Effector memory CD4-positive, alpha-beta T cell (primary cell): ENCODE measurements at regions not wholly inside any gene's neighbourhood (a gene's known extent, or its start where the extent isn't known, plus 50 kb on each side); places are given as distances from the start of the nearest gene placed in this dataset.

Source experiments
- DNase-seq, 3 donors: peaks; one replicate each; pipeline ENCODE4 v3.0.0-alpha.2; 2020
- H3K27ac ChIP-seq: 2 replicates; pipeline ENCODE4 v1.7.0; 2013; ENCODE audit warnings: mild to moderate bottlenecking, low read length, moderate library complexity; ENCODE audit not compliant: insufficient read depth, poor library complexity, severe bottlenecking
- H3K27me3 ChIP-seq: replicated peaks from 2 replicates; pipeline ENCODE4 v1.7.0; 2013; ENCODE audit warnings: mild to moderate bottlenecking, low read length; ENCODE audit not compliant: insufficient read depth, control insufficient read depth, poor library complexity, severe bottlenecking
- H3K36me3 ChIP-seq: 2 replicates; pipeline ENCODE4 v1.7.0; 2013; ENCODE audit warnings: mild to moderate bottlenecking, low read length, moderate library complexity; ENCODE audit not compliant: control insufficient read depth, insufficient read depth
- H3K4me1 ChIP-seq: 2 replicates; pipeline ENCODE4 v1.7.0; 2013; ENCODE audit warnings: low read length, mild to moderate bottlenecking; ENCODE audit not compliant: control insufficient read depth, insufficient read depth, poor library complexity, severe bottlenecking
- H3K4me3 ChIP-seq: 2 replicates; pipeline ENCODE4 v1.7.0; 2013; ENCODE audit warnings: low read length, low read depth, mild to moderate bottlenecking; ENCODE audit not compliant: insufficient read depth, poor library complexity, severe bottlenecking
- H3K9me3 ChIP-seq: 2 replicates; pipeline ENCODE4 v1.7.0; 2013; ENCODE audit warnings: mild to moderate bottlenecking, low read length, moderate library complexity; ENCODE audit not compliant: control insufficient read depth

DNA sequence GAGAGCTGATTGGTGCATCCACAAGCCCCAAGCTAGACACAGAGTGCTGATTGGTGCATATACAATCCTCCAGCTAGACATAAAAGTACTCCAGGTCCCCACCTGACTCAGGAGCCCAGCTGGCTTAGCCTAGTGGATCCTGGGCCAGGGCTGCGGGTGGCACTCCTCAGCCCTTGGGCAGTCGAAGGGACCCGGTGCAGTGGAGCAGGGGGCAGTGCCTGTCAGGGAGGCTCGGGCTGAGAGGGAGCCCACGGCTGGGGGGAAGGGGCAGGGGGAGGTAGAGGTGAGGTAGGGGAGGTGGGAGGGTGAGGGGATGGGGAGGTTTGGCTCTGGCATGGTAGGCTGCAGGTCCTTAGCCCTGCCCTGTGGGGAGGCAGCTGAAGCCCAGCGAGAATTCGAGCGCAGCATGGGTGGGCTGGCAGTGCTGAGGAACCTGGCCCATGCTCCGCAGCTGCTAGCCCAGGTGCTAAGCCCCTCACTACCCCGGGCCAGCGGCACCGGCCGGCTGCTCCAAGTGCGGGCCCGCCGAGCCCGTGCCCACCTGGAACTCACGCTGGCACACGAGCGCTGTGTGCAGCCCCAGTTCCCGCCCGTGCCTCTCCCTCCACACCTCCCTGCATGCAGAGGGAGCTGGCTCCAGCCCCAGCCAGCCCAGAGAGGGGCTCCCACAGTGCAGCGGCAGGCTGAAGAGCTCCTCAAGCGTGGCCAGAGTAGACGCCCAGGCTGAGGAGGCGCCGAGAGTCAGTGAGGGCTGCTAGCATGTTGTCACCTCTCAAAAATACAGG is 742.8 kb downstream of the FAM181B start:
- H3K9me3 ChIP-seq: no peaks in the 10 kb centered on the region
- no peak overlapping the region for H3K27ac ChIP-seq
- no peak overlapping the region for H3K4me3 ChIP-seq
- H3K27me3 ChIP-seq: no peaks in the 10 kb centered on the region
- no peaks in the 10 kb centered on the region for H3K4me1 ChIP-seq
- no peaks in the 10 kb centered on the region for H3K36me3 ChIP-seq
- DNase-seq: no peak

DNA sequence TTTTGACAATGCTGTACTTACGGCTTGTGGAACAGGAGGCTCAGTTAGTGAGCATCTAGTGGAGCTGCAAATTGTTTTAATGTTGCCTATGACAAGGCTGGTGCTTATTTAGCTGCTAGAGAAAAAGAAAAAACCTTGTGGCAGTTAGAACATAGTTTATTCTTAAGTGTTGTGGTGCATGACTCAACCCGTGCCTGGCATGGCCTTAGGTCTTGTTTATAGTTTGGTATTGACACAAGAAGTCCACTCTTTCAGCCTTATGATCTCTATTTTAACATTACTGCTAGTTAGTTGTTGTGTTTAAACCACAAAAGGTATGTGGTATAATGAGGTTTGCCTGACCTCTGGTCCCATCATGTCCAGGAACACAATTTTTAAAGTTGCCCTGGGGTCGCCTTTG is 744.6 kb downstream of the FAM181B start:
- no peak for DNase-seq
- no peak overlapping the region for H3K4me3 ChIP-seq
- no peaks in the 10 kb centered on the region for H3K36me3 ChIP-seq
- no peak overlapping the region for H3K27ac ChIP-seq
- no peaks in the 10 kb centered on the region for H3K4me1 ChIP-seq
- H3K27me3 ChIP-seq: no peaks in the 10 kb centered on the region
- H3K9me3 ChIP-seq: no peaks in the 10 kb centered on the region

DNA sequence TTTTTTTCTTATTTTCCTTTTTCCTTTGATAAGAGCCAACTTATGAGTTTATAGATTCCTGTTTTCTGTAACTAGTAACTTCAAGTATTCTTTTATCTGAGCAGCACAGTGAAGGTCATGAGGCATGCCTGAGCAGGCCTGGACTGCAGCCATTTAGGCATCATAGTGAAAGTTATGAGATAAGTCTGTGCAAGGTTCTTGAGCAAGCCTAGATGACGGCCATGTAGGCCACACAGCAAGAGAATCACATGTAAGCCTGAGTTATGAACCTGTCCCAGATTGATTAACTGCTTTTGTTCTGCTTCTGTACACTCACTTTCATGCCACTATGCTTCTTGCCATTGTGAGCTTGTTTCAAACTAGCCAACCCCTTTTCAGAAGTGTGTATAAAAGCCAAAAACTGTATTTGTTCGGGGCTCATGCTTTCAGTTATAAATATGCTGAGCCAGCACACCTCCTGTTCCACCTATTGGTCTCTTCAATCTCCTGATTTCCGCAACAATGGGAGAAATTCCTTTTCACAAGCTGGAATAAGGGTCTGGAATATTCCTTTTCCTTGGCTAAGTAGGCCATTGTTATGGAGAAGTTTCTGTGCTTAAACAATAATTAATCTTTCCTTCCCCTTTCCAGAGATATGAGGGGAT is 745.7 kb downstream of the FAM181B start:
- DNase-seq: no peak
- Histone ChIP-seq H3K27ac (no peak overlapping the region), H3K4me1 (no peaks in the 10 kb centered on the region), H3K4me3 (no peak overlapping the region), H3K9me3 (no peaks in the 10 kb centered on the region), H3K36me3 (no peaks in the 10 kb centered on the region), H3K27me3 (no peaks in the 10 kb centered on the region)

- Histone ChIP-seq H3K27me3 (no peaks in the 10 kb centered on the region), H3K27ac (no peak overlapping the region), H3K36me3 (no peaks in the 10 kb centered on the region), H3K4me1 (no peaks in the 10 kb centered on the region), H3K9me3 (no peaks in the 10 kb centered on the region), H3K4me3 (no peak overlapping the region)
- no peak for DNase-seq
Measured at GRCh38 chr11:81986556-81987161, 747.0 kb downstream of the FAM181B start.

- Histone ChIP-seq H3K9me3 (no peaks in the 10 kb centered on the region), H3K36me3 (no peaks in the 10 kb centered on the region), H3K4me3 (no peak overlapping the region), H3K27ac (no peak overlapping the region), H3K4me1 (no peaks in the 10 kb centered on the region), H3K27me3 (no peaks in the 10 kb centered on the region)
- DNase-seq: no peak
Measured at GRCh38 chr11:81979448-81979847, 754.2 kb downstream of the FAM181B start.

GRCh38 chr11:81975261-81975900 is 758.3 kb downstream of the FAM181B start:
- H3K9me3 ChIP-seq: no peaks in the 10 kb centered on the region
- no peaks in the 10 kb centered on the region for H3K4me1 ChIP-seq
- H3K4me3 ChIP-seq: no peak overlapping the region
- no peak for DNase-seq
- no peak overlapping the region for H3K27ac ChIP-seq
- H3K36me3 ChIP-seq: no peaks in the 10 kb centered on the region
- H3K27me3 ChIP-seq: no peaks in the 10 kb centered on the region

DNA sequence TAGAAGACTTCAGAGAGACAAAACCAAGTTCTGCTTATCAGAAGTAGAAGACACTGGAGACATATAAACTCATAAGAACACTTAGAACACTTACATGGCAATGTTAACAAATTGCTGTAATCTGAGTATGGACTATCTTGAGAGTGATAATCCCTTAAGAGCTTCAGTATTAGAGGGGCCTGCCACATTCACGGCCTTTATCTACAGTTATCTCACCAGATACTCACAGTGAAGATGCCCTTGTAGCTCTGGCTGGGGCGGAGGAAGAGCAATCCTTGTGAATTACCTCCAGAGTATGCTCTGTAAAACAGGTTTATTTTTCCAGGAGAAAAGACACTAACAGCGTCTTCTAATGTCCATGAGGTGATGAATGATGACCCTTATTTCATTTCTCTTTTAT is 762.8 kb downstream of the FAM181B start:
- Histone ChIP-seq H3K36me3 (no peaks in the 10 kb centered on the region), H3K27me3 (no peaks in the 10 kb centered on the region), H3K9me3 (no peaks in the 10 kb centered on the region), H3K4me3 (no peak overlapping the region), H3K27ac (no peak overlapping the region), H3K4me1 (no peaks in the 10 kb centered on the region)
- no peak for DNase-seq

GRCh38 chr11:81967242-81967641 is 766.4 kb downstream of the FAM181B start:
- no peak overlapping the region for H3K27ac ChIP-seq
- H3K4me3 ChIP-seq: no peak overlapping the region
- no peak for DNase-seq
- H3K4me1 ChIP-seq: no peaks in the 10 kb centered on the region
- no peaks in the 10 kb centered on the region for H3K27me3 ChIP-seq
- no peaks in the 10 kb centered on the region for H3K9me3 ChIP-seq
- no peaks in the 10 kb centered on the region for H3K36me3 ChIP-seq

DNA sequence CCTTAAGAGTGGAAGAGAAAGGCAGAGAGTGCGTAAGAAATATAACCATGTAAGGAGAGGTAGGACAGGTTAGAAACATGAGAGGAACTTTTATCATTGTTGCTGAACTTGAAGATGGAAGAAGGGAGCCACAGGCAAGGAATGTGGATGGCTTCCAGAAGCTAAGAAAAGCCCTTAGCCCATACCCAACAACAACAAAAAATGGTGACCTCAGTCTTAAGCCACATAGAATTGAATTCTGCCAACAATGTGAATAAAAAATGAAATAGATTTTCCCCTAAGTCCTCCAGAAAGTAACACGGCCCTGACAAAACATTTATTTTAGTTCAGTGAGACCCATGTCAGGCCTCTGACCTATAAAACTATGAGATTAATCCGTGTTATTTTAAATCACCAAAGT is 767.3 kb downstream of the FAM181B start:
- H3K4me1 ChIP-seq: no peaks in the 10 kb centered on the region
- H3K9me3 ChIP-seq: no peaks in the 10 kb centered on the region
- H3K36me3 ChIP-seq: no peaks in the 10 kb centered on the region
- DNase-seq: no peak
- H3K27ac ChIP-seq: no peak overlapping the region
- H3K27me3 ChIP-seq: no peaks in the 10 kb centered on the region
- no peak overlapping the region for H3K4me3 ChIP-seq

DNA sequence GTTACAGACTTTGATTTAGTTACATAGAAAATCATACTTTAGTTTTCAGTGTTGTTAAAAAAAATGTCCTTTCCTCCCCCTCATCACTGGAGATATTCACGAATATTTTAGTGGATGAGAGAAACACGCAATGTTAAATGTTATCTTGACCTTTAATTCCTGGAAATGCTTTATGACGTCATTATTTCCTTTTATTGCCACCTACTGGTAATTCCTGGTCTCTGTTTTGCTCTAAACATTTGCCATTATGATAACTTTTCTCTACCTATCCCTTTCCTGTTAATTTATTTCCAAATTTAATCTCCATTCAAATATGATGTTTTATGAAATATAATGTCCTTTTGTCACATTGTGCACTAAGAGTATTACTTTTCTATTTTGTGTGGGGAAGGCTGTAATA is 770.6 kb downstream of the FAM181B start:
- Histone ChIP-seq H3K36me3 (no peaks in the 10 kb centered on the region), H3K9me3 (no peaks in the 10 kb centered on the region), H3K27ac (no peak overlapping the region), H3K27me3 (no peaks in the 10 kb centered on the region), H3K4me3 (no peak overlapping the region), H3K4me1 (no peaks in the 10 kb centered on the region)
- no peak for DNase-seq
